Peyer's patch (tissue), 4 donors: ENCODE measurements at regions not wholly inside any gene's neighbourhood (a gene's known extent, or its start where the extent isn't known, plus 50 kb on each side); places are given as distances from the start of the nearest gene placed in this dataset.

Experiments used
- DNase-seq, 3 donors: peaks; one replicate each; pipeline ENCODE4 v3.0.0-alpha.2; 2017 to 2019
- H3K27ac ChIP-seq, 4 donors: fragments of 200-600 bp; sonication (generic); one replicate each; pipeline ENCODE4 v1.5.1; 2016 to 2019
- H3K27me3 ChIP-seq, 2 donors: fragments of 200-600 bp; sonication (generic); one replicate each; pipeline ENCODE4 v1.5.1; 2019
- H3K36me3 ChIP-seq, 3 donors: fragments of 200-600 bp; sonication (generic); one replicate each; pipeline ENCODE4 v1.5.1; 2016 to 2019
- H3K4me1 ChIP-seq, 4 donors: fragments of 200-600 bp; sonication (generic); one replicate each; pipeline ENCODE4 v1.5.1; 2016 to 2019
- H3K4me3 ChIP-seq, 4 donors: fragments of 200-600 bp; sonication (generic); 1 replicate in 3 of 4; 2 replicates in 1 of 4; pipeline ENCODE4 v1.5.1; 2016 to 2019; ENCODE audit warnings: mild to moderate bottlenecking in 1 of 4
- H3K9me3 ChIP-seq, 4 donors: fragments of 200-600 bp; sonication (generic); one replicate each; pipeline ENCODE4 v1.5.1; 2016 to 2019; ENCODE audit warnings: mild to moderate bottlenecking in 1 of 4
- POLR2A ChIP-seq, 2 donors: fragments of 450-650 bp; IDR thresholded peaks; one replicate each; pipeline ENCODE4 v1.5.1; 2017; ENCODE audit warnings: antibody characterized with exemption in 2 of 2, mild to moderate bottlenecking in 2 of 2, moderate library complexity in 2 of 2
- TF ChIP-seq, protein P1 (sequence below), 6 experiments: fragments of 450-650 bp in 4 of 6; fragments of 200-600 bp in 2 of 6; sonication (generic) in 1 of 6; IDR thresholded peaks; one replicate each; pipeline ENCODE4 v1.5.1; 2017 to 2019; ENCODE audit warnings: antibody characterized with exemption in 6 of 6, mild to moderate bottlenecking in 3 of 6, moderate library complexity in 1 of 6

DNA sequence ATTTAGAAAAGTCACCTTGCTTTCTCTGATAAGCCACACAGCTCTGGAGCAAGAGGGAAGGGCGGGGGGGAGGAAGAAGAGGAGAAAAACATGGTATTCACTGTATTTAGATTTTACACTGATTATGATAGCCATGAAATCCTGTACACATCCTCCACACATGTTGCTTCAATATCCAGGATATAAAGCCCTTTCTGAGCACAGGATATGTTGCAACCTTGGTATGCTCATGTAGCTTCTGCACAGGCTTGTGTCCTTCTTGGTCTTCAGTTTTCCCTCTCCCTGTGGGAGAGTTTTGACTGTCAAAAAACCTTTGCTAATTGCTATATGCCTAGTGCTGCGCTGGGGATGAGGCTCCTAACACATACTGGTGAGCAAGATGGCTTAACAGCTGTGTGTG, 61.9 kb upstream of the DAPP1 start:
- DNase-seq = no peak
- Histone ChIP-seq H3K27ac (no peak overlapping the region), H3K4me1 (no peaks in the 10 kb centered on the region), H3K4me3 (no peak overlapping the region), H3K9me3 (no peaks in the 10 kb centered on the region), H3K27me3 (no peaks in the 10 kb centered on the region), H3K36me3 (no peaks in the 10 kb centered on the region)
- TF ChIP-seq POLR2A (IDR thresholded peaks at IDR 0.05) = no peak
- TF ChIP-seq, protein P1, sequence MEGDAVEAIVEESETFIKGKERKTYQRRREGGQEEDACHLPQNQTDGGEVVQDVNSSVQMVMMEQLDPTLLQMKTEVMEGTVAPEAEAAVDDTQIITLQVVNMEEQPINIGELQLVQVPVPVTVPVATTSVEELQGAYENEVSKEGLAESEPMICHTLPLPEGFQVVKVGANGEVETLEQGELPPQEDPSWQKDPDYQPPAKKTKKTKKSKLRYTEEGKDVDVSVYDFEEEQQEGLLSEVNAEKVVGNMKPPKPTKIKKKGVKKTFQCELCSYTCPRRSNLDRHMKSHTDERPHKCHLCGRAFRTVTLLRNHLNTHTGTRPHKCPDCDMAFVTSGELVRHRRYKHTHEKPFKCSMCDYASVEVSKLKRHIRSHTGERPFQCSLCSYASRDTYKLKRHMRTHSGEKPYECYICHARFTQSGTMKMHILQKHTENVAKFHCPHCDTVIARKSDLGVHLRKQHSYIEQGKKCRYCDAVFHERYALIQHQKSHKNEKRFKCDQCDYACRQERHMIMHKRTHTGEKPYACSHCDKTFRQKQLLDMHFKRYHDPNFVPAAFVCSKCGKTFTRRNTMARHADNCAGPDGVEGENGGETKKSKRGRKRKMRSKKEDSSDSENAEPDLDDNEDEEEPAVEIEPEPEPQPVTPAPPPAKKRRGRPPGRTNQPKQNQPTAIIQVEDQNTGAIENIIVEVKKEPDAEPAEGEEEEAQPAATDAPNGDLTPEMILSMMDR (IDR thresholded peaks at IDR 0.05) = no peak

DNA sequence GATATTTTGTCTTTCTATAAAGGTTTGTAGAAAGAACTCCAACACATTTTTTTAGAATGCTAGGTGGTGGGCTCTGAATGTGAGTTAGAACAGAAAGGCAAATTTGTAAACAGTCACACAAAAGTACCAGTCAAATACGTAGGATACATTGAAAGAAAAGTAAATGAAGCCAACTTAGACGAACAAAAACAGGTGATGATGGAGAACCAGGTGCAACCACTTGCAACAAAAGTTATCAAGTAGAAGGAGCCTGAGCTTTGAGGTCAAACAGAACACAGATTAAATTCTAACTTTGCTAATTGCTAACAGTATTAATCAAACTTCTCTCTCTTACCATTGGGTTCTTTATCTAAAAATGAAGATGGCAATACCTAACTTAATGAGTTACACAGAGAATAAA, 62.7 kb upstream of the DAPP1 start:
- H3K27me3 ChIP-seq = no peaks in the 10 kb centered on the region
- H3K36me3 ChIP-seq = no peaks in the 10 kb centered on the region
- H3K4me3 ChIP-seq = no peak overlapping the region
- no peak overlapping the region for H3K27ac ChIP-seq
- no peaks in the 10 kb centered on the region for H3K9me3 ChIP-seq
- DNase-seq = no peak
- no peak for TF ChIP-seq POLR2A (IDR thresholded peaks at IDR 0.05)
- no peaks in the 10 kb centered on the region for H3K4me1 ChIP-seq

DNA sequence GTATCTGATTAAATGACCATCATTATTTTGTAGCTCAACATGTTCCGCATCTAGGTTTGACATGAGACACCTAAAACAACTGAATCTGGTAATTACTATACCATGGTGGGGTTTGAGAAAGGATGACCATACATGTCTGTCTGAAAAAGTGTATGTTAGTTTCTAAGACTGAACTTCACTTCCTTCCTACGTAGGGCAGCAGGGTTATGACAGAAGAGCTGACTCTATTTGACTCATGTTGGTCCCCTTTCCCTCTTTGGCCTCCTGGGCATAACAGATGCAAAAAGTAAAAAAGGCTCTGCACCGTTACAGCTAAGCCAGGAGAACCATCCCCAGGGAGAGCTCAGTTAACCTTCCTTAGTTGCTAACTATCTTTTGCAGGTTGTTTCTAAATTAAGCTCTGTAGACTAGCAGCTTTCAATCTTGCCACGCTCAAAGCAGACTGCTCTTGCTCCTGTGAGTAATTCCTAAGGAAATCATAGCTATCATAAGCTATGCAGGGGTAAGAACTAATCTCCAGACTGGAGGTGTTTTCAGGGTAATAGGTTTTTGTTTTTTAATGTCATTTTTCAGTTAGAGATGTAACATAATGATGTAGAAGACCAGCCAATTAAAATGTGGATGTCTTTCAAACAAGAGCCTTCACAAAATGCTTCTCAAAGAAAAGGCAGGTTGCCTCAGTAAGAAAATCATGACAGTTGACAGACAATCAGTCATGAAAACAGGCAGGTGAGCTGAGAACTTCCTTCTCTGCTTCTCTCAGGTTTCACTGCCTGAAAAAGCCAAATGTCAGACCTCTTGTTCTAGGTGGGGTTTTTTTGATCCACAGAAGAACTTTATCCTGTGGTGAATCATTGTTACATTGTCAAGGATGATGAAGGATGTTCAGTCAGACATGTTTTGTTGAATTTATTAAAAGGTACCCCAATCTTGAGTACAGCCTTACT, 66.9 kb upstream of the DAPP1 start:
- Histone ChIP-seq H3K27ac (no peak overlapping the region), H3K27me3 (no peaks in the 10 kb centered on the region), H3K36me3 (no peaks in the 10 kb centered on the region), H3K4me3 (no peak overlapping the region), H3K4me1 (no peaks in the 10 kb centered on the region), H3K9me3 (no peaks in the 10 kb centered on the region)
- TF ChIP-seq POLR2A (IDR thresholded peaks at IDR 0.05) = no peak
- TF ChIP-seq, protein P1 (IDR thresholded peaks at IDR 0.05) = no peak
- DNase-seq = no peak

DNA sequence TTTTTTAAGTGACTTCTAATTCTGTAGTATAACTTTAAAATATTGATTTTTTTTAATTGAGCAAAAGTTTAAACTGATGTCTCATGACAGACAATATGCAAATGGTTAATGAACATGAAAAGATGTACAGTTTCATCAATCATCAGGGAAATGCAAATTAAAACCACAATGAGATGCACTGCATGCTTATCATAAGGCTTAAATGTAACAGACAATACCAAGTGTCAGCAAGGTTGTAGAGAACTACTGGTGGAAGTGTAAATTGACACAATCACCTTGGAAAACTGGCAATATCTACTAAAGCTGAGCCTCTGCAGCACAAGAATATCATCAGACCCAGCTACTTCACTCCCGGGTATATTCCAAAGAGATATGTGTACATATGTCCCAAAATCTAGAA, 70.2 kb upstream of the DAPP1 start:
- no peaks in the 10 kb centered on the region for H3K27me3 ChIP-seq
- no peaks in the 10 kb centered on the region for H3K4me1 ChIP-seq
- H3K9me3 ChIP-seq = no peaks in the 10 kb centered on the region
- H3K36me3 ChIP-seq = no peaks in the 10 kb centered on the region
- TF ChIP-seq, protein P1 (IDR thresholded peaks at IDR 0.05) = no peak
- no peak for TF ChIP-seq POLR2A (IDR thresholded peaks at IDR 0.05)
- no peak overlapping the region for H3K4me3 ChIP-seq
- DNase-seq = no peak
- no peak overlapping the region for H3K27ac ChIP-seq

DNA sequence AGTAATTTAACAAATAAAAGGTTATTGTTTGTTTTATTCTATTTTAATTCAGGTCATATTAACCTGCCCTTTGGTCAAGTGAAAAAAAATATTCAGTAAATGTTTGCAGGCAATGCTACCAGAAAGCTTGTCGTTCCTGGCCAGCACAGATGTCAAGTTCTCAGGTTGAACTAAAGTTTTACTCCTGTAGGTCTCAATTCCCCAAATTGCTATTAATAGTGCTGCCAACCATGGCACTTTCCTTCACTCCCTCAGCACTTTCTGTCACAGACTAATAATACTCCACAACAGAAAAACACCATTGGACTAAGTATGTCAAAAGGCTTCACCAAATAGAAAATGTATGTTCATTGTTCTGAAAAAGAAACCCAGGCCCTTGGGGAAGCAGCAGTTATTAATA, 79.2 kb upstream of the C4orf54 start:
- no peak for DNase-seq
- H3K27ac ChIP-seq = no peak overlapping the region
- TF ChIP-seq, protein P1 (IDR thresholded peaks at IDR 0.05) = no peak
- no peak for TF ChIP-seq POLR2A (IDR thresholded peaks at IDR 0.05)
- H3K36me3 ChIP-seq = no peaks in the 10 kb centered on the region
- H3K27me3 ChIP-seq = no peaks in the 10 kb centered on the region
- H3K9me3 ChIP-seq = no peaks in the 10 kb centered on the region
- no peak overlapping the region for H3K4me3 ChIP-seq
- no peaks in the 10 kb centered on the region for H3K4me1 ChIP-seq

DNA sequence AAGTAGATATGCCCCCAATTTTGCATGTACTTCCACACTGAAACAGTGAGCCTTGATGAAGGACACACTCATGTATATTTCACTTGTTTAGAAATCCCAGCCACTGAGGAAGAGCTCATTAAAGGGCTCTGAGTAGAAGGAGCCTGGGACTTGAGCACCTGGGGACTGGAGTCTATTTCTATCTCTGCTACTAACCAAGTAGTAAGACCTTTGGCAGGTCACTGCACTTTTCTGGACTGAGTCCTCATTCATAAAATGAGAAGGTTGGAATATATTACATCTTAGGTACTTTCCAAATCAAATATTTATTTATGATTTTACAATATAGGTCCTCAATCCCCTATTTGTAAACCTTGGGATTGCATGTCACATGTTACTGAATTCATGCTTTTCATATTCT, 78.2 kb upstream of the C4orf54 start:
- TF ChIP-seq, protein P1 (IDR thresholded peaks at IDR 0.05) = no peak
- TF ChIP-seq POLR2A (IDR thresholded peaks at IDR 0.05) = no peak
- H3K27ac ChIP-seq = no peak overlapping the region

More for the DNA sequence above, 78.2 kb upstream of the C4orf54 start:
- no peak overlapping the region for H3K4me3 ChIP-seq
- DNase-seq = no peak
- H3K9me3 ChIP-seq = no peaks in the 10 kb centered on the region
- no peaks in the 10 kb centered on the region for H3K27me3 ChIP-seq
- H3K36me3 ChIP-seq = no peaks in the 10 kb centered on the region
- no peaks in the 10 kb centered on the region for H3K4me1 ChIP-seq
